Lower lobe of right lung (tissue), 2 donors: ENCODE measurements at regions not wholly inside any gene's neighbourhood (a gene's known extent, or its start where the extent isn't known, plus 50 kb on each side); places are given as distances from the start of the nearest gene placed in this dataset.

Source experiments
- ATAC-seq, 2 donors: fragments of 200-7000 bp; cut with Tn5 transposase; one replicate each; pipeline ENCODE4 v1.9.1; 2020 to 2022; ENCODE audit warnings: mild to moderate bottlenecking in 2 of 2, moderate library complexity in 2 of 2
- DNase-seq: peaks from one replicate; pipeline ENCODE4 v3.0.0-alpha.2; 2020
- H3K27ac ChIP-seq: fragments of 200-600 bp; one replicate; pipeline ENCODE4 v1.8.0; 2022
- H3K27me3 ChIP-seq: fragments of 200-600 bp; one replicate; pipeline ENCODE4 v1.8.0; 2022; ENCODE audit warnings: low read depth
- H3K36me3 ChIP-seq: fragments of 200-600 bp; one replicate; pipeline ENCODE4 v1.8.0; 2022; ENCODE audit warnings: mild to moderate bottlenecking
- H3K4me1 ChIP-seq: fragments of 200-600 bp; one replicate; pipeline ENCODE4 v1.8.0; 2022
- H3K4me3 ChIP-seq: fragments of 200-600 bp; one replicate; pipeline ENCODE4 v1.8.0; 2022; ENCODE audit warnings: mild to moderate bottlenecking
- H3K9me3 ChIP-seq: fragments of 200-600 bp; one replicate; pipeline ENCODE4 v1.8.0; 2022
- CTCF ChIP-seq: fragments of 200-600 bp; IDR thresholded peaks from one replicate; pipeline ENCODE4 v1.8.0; 2022; ENCODE audit warnings: antibody characterized with exemption, mild to moderate bottlenecking
- intact Hi-C: fragments of 100-400 bp; cut with DNase I; formaldehyde crosslinking; loops from one replicate; pipeline ENCODE4 v1.11.0; 2022
- donor health status: DM: no; HTN: yes; CAD: no; lungs with severe emphysema.

- no peak for ATAC-seq
- intact Hi-C loops: no loop called here
These were observed 200.4 kb downstream of the KIF18A start for GRCh38 chr11:27907530-27907929.

GRCh38 chr11:27907091-27907490, 200.9 kb downstream of the KIF18A start:
- TF ChIP-seq CTCF: no peak
- ATAC-seq (no peak), DNase-seq (no peak)
- Histone ChIP-seq H3K4me1 (no peaks in the 10 kb centered on the region), H3K4me3 (no peak overlapping the region), H3K27me3 (no peaks in the 10 kb centered on the region), H3K27ac (no peak overlapping the region), H3K36me3 (no peaks in the 10 kb centered on the region), H3K9me3 (no peaks in the 10 kb centered on the region)
- intact Hi-C loops: no loop called here

More at GRCh38 chr11:27907530-27907929, 200.4 kb downstream of the KIF18A start:
- no peak overlapping the region for H3K27ac ChIP-seq
- H3K4me3 ChIP-seq: no peak overlapping the region
- no peak for TF ChIP-seq CTCF
- H3K4me1 ChIP-seq: no peaks in the 10 kb centered on the region
- no peak for DNase-seq
- H3K36me3 ChIP-seq: no peaks in the 10 kb centered on the region
- H3K9me3 ChIP-seq: no peaks in the 10 kb centered on the region
- no peaks in the 10 kb centered on the region for H3K27me3 ChIP-seq

GRCh38 chr11:27904358-27905055, 203.4 kb downstream of the KIF18A start:
- no peak for DNase-seq
- no peak overlapping the region for H3K27ac ChIP-seq
- H3K36me3 ChIP-seq: no peaks in the 10 kb centered on the region
- no peak for ATAC-seq
- H3K9me3 ChIP-seq: no peaks in the 10 kb centered on the region
- no peak for TF ChIP-seq CTCF
- no peaks in the 10 kb centered on the region for H3K4me1 ChIP-seq
- H3K4me3 ChIP-seq: no peak overlapping the region
- H3K27me3 ChIP-seq: no peaks in the 10 kb centered on the region
- intact Hi-C loops: no loop called here

GRCh38 chr11:27902981-27903624, 202.8 kb upstream of the BDNF start:
- intact Hi-C loops: no loop called here
- Histone ChIP-seq H3K27me3 (no peaks in the 10 kb centered on the region), H3K36me3 (no peaks in the 10 kb centered on the region), H3K27ac (no peak overlapping the region), H3K9me3 (no peaks in the 10 kb centered on the region), H3K4me1 (no peaks in the 10 kb centered on the region), H3K4me3 (no peak overlapping the region)
- no peak for ATAC-seq
- TF ChIP-seq CTCF: no peak
- DNase-seq: no peak

GRCh38 chr11:27898166-27898565, 197.9 kb upstream of the BDNF start:
- intact Hi-C loops: no loop called here
- Histone ChIP-seq H3K9me3 (no peaks in the 10 kb centered on the region), H3K4me3 (no peak overlapping the region), H3K36me3 (no peaks in the 10 kb centered on the region), H3K27me3 (no peaks in the 10 kb centered on the region), H3K4me1 (no peaks in the 10 kb centered on the region), H3K27ac (no peak overlapping the region)
- ATAC-seq: no peak
- no peak for TF ChIP-seq CTCF
- DNase-seq: no peak
